WERI-Rb-1 (cell line): ENCODE measurements at regions not wholly inside any gene's neighbourhood (a gene's known extent, or its start where the extent isn't known, plus 50 kb on each side); places are given as distances from the start of the nearest gene placed in this dataset.

Experiments
- DNase-seq: peaks from one replicate; pipeline ENCODE4 v3.0.0-alpha.2; 2020
- H3K27ac ChIP-seq: fragments of 250-450 bp; sonication (Bioruptor Pico); 2 replicates; pipeline ENCODE4 v1.5.1; 2020; ENCODE audit warnings: mild to moderate bottlenecking, moderate library complexity
- H3K27me3 ChIP-seq: fragments of 250-450 bp; sonication (Bioruptor Pico); 2 replicates; pipeline ENCODE4 v1.5.1; 2021; ENCODE audit warnings: mild to moderate bottlenecking, low read depth, moderate library complexity; ENCODE audit not compliant: insufficient read depth, severe bottlenecking
- H3K36me3 ChIP-seq: fragments of 250-450 bp; sonication (Bioruptor Pico); 2 replicates; pipeline ENCODE4 v1.5.1; 2020; ENCODE audit warnings: mild to moderate bottlenecking, moderate library complexity
- H3K4me3 ChIP-seq: 2 replicates; pipeline ENCODE4 v1.5.1; 2011; ENCODE audit warnings: low read depth, mild to moderate bottlenecking, control low read depth, low read length
- H3K9me3 ChIP-seq: fragments of 250-450 bp; sonication (Bioruptor Pico); 2 replicates; pipeline ENCODE4 v1.5.1; 2021; ENCODE audit warnings: mild to moderate bottlenecking, moderate library complexity; ENCODE audit not compliant: severe bottlenecking
- TF ChIP-seq, protein P1 (sequence below): IDR thresholded peaks from 2 replicates; pipeline ENCODE4 v1.5.1; 2011; ENCODE audit warnings: low read depth, mild to moderate bottlenecking, control low read depth, inconsistent platforms, low read length

- no peak for DNase-seq
- TF ChIP-seq, protein P1, sequence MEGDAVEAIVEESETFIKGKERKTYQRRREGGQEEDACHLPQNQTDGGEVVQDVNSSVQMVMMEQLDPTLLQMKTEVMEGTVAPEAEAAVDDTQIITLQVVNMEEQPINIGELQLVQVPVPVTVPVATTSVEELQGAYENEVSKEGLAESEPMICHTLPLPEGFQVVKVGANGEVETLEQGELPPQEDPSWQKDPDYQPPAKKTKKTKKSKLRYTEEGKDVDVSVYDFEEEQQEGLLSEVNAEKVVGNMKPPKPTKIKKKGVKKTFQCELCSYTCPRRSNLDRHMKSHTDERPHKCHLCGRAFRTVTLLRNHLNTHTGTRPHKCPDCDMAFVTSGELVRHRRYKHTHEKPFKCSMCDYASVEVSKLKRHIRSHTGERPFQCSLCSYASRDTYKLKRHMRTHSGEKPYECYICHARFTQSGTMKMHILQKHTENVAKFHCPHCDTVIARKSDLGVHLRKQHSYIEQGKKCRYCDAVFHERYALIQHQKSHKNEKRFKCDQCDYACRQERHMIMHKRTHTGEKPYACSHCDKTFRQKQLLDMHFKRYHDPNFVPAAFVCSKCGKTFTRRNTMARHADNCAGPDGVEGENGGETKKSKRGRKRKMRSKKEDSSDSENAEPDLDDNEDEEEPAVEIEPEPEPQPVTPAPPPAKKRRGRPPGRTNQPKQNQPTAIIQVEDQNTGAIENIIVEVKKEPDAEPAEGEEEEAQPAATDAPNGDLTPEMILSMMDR, result no peak
- Histone ChIP-seq H3K27ac (no peak overlapping the region), H3K4me3 (no peak overlapping the region), H3K9me3 (no peaks in the 10 kb centered on the region), H3K27me3 (no peaks in the 10 kb centered on the region), H3K36me3 (no peaks in the 10 kb centered on the region)
Observed at GRCh38 chr4:129422277-129422676, 326.3 kb downstream of the C4orf33 start.

- TF ChIP-seq, protein P1, result no peak
- H3K36me3 ChIP-seq, result no peaks in the 10 kb centered on the region
- no peaks in the 10 kb centered on the region for H3K9me3 ChIP-seq
- H3K4me3 ChIP-seq, result no peak overlapping the region
- no peaks in the 10 kb centered on the region for H3K27me3 ChIP-seq
- no peak for DNase-seq
- H3K27ac ChIP-seq, result no peak overlapping the region
Observed at GRCh38 chr4:129428454-129428853, 332.5 kb downstream of the C4orf33 start.

GRCh38 chr4:129429581-129430320, 333.8 kb downstream of the C4orf33 start:
- H3K4me3 ChIP-seq, result no peak overlapping the region
- no peak for DNase-seq

DNA sequence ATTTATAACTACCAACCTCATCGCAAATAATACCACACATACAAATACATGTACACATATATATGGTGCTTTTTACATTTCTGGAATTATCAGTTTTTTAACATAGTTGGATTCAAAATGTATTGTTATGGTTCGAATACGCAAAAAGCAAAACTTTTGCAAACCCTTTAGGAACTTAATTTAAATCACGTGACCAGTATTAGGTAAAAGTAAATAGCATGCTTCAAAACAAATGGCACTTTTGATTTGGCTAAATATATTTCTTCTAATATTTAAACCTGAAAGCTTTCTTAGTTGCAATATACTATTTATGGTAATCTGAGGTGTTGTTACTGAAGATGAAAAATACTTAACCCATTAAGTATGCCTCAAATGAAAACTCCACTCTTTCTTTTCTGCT, 341.4 kb downstream of the C4orf33 start:
- Histone ChIP-seq H3K36me3 (no peaks in the 10 kb centered on the region), H3K4me3 (no peak overlapping the region), H3K9me3 (no peaks in the 10 kb centered on the region), H3K27ac (no peak overlapping the region), H3K27me3 (no peaks in the 10 kb centered on the region)
- no peak for DNase-seq
- TF ChIP-seq, protein P1, result no peak

More at GRCh38 chr4:129429581-129430320, 333.8 kb downstream of the C4orf33 start:
- H3K27ac ChIP-seq, result no peak overlapping the region; the same call in 1 of the 2 replicates
- no peaks in the 10 kb centered on the region for H3K9me3 ChIP-seq
- no peaks in the 10 kb centered on the region for H3K27me3 ChIP-seq
- H3K36me3 ChIP-seq, result no peaks in the 10 kb centered on the region
- TF ChIP-seq, protein P1, result no peak

DNA sequence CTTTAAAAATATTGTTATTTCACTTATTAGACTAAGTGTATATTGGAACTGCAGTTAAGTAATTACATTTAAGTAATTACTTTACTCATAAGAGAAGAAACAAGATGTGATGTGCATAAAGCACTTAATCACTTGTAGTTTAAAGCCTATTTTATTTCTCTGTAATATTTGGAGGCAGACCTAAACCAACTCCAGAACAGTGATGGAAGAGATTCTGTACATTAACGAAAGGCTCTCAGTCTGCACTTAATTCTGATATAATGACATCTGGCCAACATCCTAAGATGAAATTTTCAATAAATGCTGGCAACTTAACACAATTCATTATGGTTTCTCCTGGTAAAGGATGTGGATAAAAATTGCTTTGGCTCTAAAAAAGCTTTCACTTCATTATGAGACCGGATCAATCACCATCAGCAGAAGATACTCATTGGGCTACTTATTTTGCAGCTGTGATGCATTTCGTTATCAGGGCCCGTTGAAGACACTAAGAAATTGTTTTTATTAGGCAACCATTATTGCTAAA, 342.6 kb downstream of the C4orf33 start:
- no peak overlapping the region for H3K4me3 ChIP-seq
- TF ChIP-seq, protein P1, result no peak
- no peak overlapping the region for H3K27ac ChIP-seq
- DNase-seq, result no peak
- no peaks in the 10 kb centered on the region for H3K9me3 ChIP-seq
- H3K27me3 ChIP-seq, result no peaks in the 10 kb centered on the region
- no peaks in the 10 kb centered on the region for H3K36me3 ChIP-seq
